Duodenal mucosa (tissue), 2 donors: ENCODE measurements at regions not wholly inside any gene's neighbourhood (a gene's known extent, or its start where the extent isn't known, plus 50 kb on each side); places are given as distances from the start of the nearest gene placed in this dataset.

ENCODE experiments used
- H3K27ac ChIP-seq: one replicate; pipeline ENCODE4 v1.7.0; 2013; ENCODE audit warnings: low read depth, low read length
- H3K27me3 ChIP-seq, 2 donors: one replicate each; pipeline ENCODE4 v1.7.0; 2013; ENCODE audit warnings: low read length in 2 of 2, control low read depth in 1 of 2; ENCODE audit not compliant: insufficient read depth in 2 of 2, control insufficient read depth in 1 of 2
- H3K36me3 ChIP-seq, 2 donors: one replicate each; pipeline ENCODE4 v1.7.0; 2013; ENCODE audit warnings: low read length in 2 of 2, control low read depth in 1 of 2; ENCODE audit not compliant: insufficient read depth in 2 of 2, control insufficient read depth in 1 of 2
- H3K4me1 ChIP-seq, 2 donors: one replicate each; pipeline ENCODE4 v1.7.0; 2013; ENCODE audit warnings: low read length in 2 of 2, control low read depth in 1 of 2; ENCODE audit not compliant: insufficient read depth in 2 of 2, control insufficient read depth in 1 of 2
- H3K4me3 ChIP-seq, 2 donors: one replicate each; pipeline ENCODE4 v1.7.0; 2013; ENCODE audit warnings: low read length in 2 of 2, low read depth in 1 of 2
- H3K9ac ChIP-seq, 2 donors: one replicate each; pipeline ENCODE4 v1.7.0; 2013; ENCODE audit warnings: low read length in 2 of 2, low read depth in 1 of 2
- H3K9me3 ChIP-seq, 2 donors: one replicate each; pipeline ENCODE4 v1.7.0; 2013; ENCODE audit warnings: low read length in 2 of 2, control low read depth in 1 of 2; ENCODE audit not compliant: control insufficient read depth in 1 of 2

DNA sequence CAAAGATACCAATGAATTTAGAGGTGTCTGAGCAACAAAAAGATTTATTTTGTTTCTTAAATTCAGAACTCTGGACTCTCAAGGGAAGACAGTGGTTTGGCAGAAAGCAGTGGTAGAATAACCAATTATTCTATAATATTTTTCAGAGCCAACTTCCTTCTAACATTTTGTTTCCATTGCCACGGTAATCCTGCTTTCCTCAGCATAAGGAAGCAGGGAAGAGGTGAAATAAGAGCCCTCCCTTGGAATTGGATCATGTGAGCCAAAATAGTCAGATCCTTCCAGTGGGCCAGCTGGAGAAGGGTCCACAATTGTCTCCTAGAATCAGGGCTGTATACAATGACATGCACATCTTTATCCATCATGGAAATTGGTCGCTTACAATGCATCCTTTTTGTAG lies 130.0 kb upstream of the MAP1B start:
- Histone ChIP-seq H3K4me1 (no peaks in the 10 kb centered on the region), H3K27me3 (no peaks in the 10 kb centered on the region), H3K36me3 (no peaks in the 10 kb centered on the region), H3K27ac (no peak overlapping the region), H3K4me3 (no peak overlapping the region), H3K9ac (no peak overlapping the region), H3K9me3 (peaks cover 0 to 3% of the 10 kb centered on the region in 2 donors)

GRCh38 chr5:71978216-71978615 lies 129.1 kb upstream of the MAP1B start:
- Histone ChIP-seq H3K36me3 (no peaks in the 10 kb centered on the region), H3K9ac (no peak overlapping the region), H3K27me3 (no peaks in the 10 kb centered on the region), H3K9me3 (peaks cover 0 to 5% of the 10 kb centered on the region in 2 donors), H3K4me1 (no peaks in the 10 kb centered on the region), H3K27ac (no peak overlapping the region), H3K4me3 (no peak overlapping the region)

DNA sequence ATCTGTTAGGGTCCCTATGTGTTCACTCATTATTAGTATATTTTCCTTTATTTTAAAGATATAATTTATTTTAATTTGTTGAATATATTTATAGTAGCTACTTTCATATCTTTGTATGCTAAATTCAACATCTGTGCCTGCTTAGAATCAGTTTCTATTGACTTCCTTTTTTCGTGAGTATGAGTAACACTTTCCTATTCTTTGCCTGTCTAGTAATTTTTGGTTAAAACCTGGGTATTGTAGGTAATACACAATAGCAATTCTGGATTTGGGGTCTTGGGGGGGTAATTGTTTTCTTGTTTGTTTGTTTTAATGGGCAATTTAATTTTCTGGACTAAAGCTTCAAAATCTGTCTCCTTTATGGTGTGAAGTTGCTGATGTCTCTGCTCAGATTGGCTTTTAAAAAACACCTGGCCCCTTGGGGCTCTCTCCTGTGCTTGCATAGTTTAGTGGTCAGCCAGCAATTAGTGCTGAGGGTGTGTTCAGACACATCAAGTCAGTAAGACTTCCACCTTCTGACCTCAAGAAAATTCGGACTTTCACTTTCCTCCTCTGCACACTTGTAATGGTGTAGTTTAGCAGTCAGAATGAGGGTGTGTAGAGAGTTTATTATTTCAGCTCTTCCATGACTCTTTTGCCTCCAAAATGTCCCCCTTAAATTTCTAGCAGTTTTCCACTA lies 124.4 kb upstream of the MAP1B start:
- Histone ChIP-seq H3K9ac (no peak overlapping the region), H3K27ac (no peak overlapping the region), H3K4me1 (no peaks in the 10 kb centered on the region), H3K9me3 (peaks cover 0 to 5% of the 10 kb centered on the region in 2 donors), H3K4me3 (no peak overlapping the region), H3K36me3 (no peaks in the 10 kb centered on the region), H3K27me3 (no peaks in the 10 kb centered on the region)

DNA sequence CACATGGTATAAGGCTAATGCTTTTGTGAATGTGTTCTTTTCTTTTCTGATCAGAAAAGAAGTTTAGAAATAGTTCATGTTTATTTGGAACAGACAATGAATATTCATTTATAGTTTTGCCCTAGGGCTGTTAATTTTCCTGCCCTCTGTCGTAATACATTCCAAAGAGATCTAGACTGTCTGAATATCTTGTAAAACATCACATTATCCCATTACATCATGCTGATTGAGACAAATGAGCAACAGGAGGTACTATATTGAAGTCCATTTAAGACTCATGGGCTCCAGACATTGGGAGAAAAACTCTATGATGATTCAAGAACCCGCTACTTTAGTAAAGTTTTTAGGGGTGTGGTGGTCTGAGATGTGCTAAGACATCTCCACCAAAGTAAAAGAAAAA lies 121.2 kb upstream of the MAP1B start:
- H3K36me3 ChIP-seq = no peaks in the 10 kb centered on the region
- H3K9me3 ChIP-seq = peaks cover 0 to 5% of the 10 kb centered on the region in 2 donors
- H3K4me1 ChIP-seq = no peaks in the 10 kb centered on the region
- H3K27ac ChIP-seq = no peak overlapping the region
- no peak overlapping the region for H3K4me3 ChIP-seq
- no peak overlapping the region for H3K9ac ChIP-seq
- H3K27me3 ChIP-seq = no peaks in the 10 kb centered on the region

DNA sequence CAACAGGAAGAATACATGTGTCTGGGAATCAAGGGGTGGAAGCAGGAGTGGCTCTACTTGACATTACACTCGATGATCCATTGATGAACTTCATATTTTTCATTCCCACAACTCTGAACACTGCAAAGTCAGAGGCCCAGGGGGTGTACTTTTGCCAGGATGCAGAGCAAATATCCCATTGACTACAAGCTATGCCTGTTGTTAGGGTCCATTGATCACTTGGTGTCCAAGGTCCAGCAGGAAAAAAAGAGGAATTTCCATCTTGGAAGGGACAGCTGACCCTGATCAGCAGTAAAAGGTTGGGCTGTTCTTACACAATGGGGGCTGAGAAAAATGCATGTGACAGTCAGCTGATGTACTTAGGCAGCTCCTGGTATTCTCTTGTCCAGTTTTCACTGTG lies 118.5 kb upstream of the MAP1B start:
- Histone ChIP-seq H3K27ac (no peak overlapping the region), H3K27me3 (no peaks in the 10 kb centered on the region), H3K4me3 (no peak overlapping the region), H3K4me1 (no peaks in the 10 kb centered on the region), H3K9me3 (no peaks in the 10 kb centered on the region), H3K9ac (no peak overlapping the region), H3K36me3 (no peaks in the 10 kb centered on the region)

DNA sequence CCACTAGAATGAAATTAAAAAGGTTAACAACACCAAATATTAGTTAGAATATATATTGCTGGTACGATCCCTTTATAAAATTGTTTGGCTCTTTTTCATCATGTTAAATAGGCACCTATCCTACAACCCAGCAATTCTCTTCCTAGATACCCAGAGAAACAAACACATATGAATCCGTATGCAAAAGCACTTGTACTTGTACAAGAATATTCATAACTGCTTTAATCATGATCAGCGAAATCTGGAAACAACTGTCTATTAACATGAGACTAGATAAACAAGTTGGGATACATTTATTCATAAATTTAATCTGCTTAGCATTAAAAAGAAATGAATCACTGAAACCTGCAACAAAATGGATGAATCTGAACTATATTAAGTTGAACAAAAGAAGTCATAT lies 113.7 kb upstream of the MAP1B start:
- no peak overlapping the region for H3K4me3 ChIP-seq
- no peak overlapping the region for H3K27ac ChIP-seq
- H3K9me3 ChIP-seq = no peaks in the 10 kb centered on the region
- no peak overlapping the region for H3K9ac ChIP-seq
- no peaks in the 10 kb centered on the region for H3K4me1 ChIP-seq
- no peaks in the 10 kb centered on the region for H3K36me3 ChIP-seq
- H3K27me3 ChIP-seq = no peaks in the 10 kb centered on the region

DNA sequence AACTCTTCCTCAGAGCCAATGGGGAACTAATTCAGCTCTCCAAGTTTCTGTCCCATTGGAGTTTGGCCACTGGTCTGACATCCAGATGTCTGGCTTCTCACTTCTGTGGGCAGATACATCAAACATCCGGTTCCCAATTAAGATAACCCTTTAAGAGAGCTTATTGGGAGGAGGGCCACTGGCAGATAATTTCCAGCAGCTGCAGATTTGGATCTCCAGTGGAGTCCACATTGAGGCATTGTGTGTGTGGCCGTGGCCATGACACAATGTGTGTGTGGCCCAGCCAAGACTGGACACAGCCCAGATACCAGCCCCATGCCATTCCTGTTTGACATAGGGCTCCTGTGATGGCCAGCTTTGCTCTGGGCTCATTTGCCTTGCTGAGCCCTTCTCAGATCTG lies 110.5 kb upstream of the MAP1B start:
- Histone ChIP-seq H3K36me3 (no peaks in the 10 kb centered on the region), H3K4me1 (no peaks in the 10 kb centered on the region), H3K9me3 (no peaks in the 10 kb centered on the region), H3K27me3 (no peaks in the 10 kb centered on the region), H3K9ac (no peak overlapping the region), H3K4me3 (no peak overlapping the region), H3K27ac (no peak overlapping the region)

GRCh38 chr5:71998746-71999145 lies 108.5 kb upstream of the MAP1B start:
- H3K27ac ChIP-seq = no peak overlapping the region
- no peaks in the 10 kb centered on the region for H3K9me3 ChIP-seq
- no peak overlapping the region for H3K4me3 ChIP-seq
- no peaks in the 10 kb centered on the region for H3K4me1 ChIP-seq
- H3K27me3 ChIP-seq = no peaks in the 10 kb centered on the region
- no peaks in the 10 kb centered on the region for H3K36me3 ChIP-seq
- H3K9ac ChIP-seq = no peak overlapping the region

DNA sequence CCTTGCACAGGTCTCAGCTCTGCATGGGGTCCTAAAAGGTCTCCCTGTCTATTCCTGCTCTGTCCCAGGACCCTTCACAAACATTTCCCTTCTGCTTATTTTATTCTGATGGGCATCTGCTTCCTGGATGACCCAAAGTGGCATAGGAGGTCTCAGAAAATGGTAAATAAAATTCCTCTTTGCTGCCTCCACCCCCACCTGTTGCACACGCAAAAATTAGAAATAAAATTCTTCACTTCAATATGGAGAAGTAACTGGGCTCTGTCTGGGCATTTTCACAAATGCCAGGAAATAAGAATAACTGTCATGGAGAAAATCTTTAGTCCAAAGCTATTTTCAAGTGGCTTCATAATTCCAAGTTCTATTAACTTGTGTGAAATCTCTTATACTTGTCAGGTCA lies 106.6 kb upstream of the MAP1B start:
- H3K27ac ChIP-seq = no peak overlapping the region
- H3K4me3 ChIP-seq = no peak overlapping the region
- H3K9me3 ChIP-seq = no peaks in the 10 kb centered on the region
- no peaks in the 10 kb centered on the region for H3K4me1 ChIP-seq
- no peak overlapping the region for H3K9ac ChIP-seq
- H3K36me3 ChIP-seq = no peaks in the 10 kb centered on the region
- no peaks in the 10 kb centered on the region for H3K27me3 ChIP-seq

DNA sequence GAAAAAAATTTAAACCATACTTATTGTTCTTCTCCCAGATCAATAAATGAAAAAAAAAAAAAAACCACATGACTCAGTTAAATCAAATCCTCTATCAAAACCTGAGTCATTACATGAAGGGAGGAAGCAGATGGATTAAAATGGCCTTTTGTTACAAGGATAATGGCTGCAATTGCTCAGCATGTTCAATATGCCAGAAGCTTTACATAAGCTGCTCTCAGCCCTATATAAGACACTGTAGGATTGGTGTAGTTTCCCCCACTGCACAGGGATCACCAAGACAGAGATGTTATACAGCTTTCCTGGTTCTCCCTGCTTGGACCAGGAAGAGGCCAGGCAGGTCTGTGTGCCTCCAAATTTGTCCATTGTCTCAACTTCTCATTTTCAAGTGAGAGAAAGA lies 101.6 kb upstream of the MAP1B start:
- no peaks in the 10 kb centered on the region for H3K27me3 ChIP-seq
- H3K9me3 ChIP-seq = no peaks in the 10 kb centered on the region
- H3K9ac ChIP-seq = no peak overlapping the region
- H3K36me3 ChIP-seq = no peaks in the 10 kb centered on the region
- no peaks in the 10 kb centered on the region for H3K4me1 ChIP-seq
- no peak overlapping the region for H3K27ac ChIP-seq
- no peak overlapping the region for H3K4me3 ChIP-seq

GRCh38 chr5:72006361-72006760 lies 100.9 kb upstream of the MAP1B start:
- Histone ChIP-seq H3K27me3 (no peaks in the 10 kb centered on the region), H3K27ac (no peak overlapping the region), H3K9me3 (no peaks in the 10 kb centered on the region), H3K4me3 (no peak overlapping the region), H3K36me3 (no peaks in the 10 kb centered on the region), H3K4me1 (no peaks in the 10 kb centered on the region), H3K9ac (no peak overlapping the region)
